ENCODE measurements at regions not wholly inside any gene's neighbourhood (a gene's known extent, or its start where the extent isn't known, plus 50 kb on each side); places are given as distances from the start of the nearest gene placed in this dataset.

DNA sequence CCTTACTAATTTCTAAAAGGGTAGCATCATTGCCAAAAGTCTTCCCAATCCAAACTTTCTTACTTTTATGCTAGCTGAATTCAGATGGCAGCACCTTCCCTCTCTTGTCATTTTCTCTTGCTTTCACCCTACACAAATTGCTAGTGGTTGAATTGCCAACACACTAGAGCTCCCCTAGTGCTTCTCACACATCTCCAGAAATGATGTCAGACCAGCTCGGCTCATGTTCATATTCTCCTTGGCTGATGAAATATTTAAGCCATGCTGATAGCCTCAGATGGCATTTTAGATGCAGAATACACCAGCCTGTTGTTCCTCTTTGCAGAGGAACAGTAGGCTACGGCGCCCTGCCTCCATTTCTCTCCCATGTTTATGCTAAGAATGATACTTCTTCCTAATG, 256.9 kb downstream of the PTBP2 start:
- Histone ChIP-seq H3K27me3 (no peaks in the 10 kb centered on the region), H3K4me1 (no peaks in the 10 kb centered on the region), H3K27ac (no peak overlapping the region), H3K4me3 (replicated peaks in 1 of 3) (no peak overlapping the region), H3K9me3 (no peaks in the 10 kb centered on the region), H3K36me3 (no peaks in the 10 kb centered on the region)
- WGBS, 2 donors: 90 to 92% methylated on average over 3 of the region's 3 CpGs
- no peak for TF ChIP-seq POLR2A (IDR thresholded peaks at IDR 0.05)
- TF ChIP-seq, protein P1, sequence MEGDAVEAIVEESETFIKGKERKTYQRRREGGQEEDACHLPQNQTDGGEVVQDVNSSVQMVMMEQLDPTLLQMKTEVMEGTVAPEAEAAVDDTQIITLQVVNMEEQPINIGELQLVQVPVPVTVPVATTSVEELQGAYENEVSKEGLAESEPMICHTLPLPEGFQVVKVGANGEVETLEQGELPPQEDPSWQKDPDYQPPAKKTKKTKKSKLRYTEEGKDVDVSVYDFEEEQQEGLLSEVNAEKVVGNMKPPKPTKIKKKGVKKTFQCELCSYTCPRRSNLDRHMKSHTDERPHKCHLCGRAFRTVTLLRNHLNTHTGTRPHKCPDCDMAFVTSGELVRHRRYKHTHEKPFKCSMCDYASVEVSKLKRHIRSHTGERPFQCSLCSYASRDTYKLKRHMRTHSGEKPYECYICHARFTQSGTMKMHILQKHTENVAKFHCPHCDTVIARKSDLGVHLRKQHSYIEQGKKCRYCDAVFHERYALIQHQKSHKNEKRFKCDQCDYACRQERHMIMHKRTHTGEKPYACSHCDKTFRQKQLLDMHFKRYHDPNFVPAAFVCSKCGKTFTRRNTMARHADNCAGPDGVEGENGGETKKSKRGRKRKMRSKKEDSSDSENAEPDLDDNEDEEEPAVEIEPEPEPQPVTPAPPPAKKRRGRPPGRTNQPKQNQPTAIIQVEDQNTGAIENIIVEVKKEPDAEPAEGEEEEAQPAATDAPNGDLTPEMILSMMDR (IDR thresholded peaks at IDR 0.05): no peak
- no peak for DNase-seq
- intact Hi-C loops (cut with DNase I): no loop called here

DNA sequence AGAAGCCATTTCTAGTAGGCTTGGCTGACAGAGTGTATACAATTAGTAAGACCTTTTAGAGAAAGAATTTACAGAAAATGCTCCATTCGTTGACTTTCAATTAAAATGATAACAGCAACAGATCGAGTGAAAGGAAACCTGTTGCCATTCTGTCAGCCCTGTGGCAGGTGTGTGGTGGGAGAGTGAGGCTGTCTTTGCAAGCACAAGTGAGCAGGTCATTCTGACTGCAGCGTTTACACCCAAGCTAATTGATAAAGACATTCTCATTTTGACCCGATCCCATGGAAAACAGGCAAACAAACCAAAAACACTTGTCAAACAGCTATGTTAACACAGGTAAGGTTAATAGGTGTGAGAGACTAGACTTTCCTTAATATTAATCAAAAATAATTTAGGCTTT, 257.3 kb downstream of the PTBP2 start:
- no peak overlapping the region for H3K27ac ChIP-seq
- WGBS, 2 donors: 59 to 64% methylated on average over 4 of the region's 4 CpGs
- H3K9me3 ChIP-seq: no peaks in the 10 kb centered on the region
- no peak for DNase-seq
- H3K4me1 ChIP-seq: no peaks in the 10 kb centered on the region
- no peaks in the 10 kb centered on the region for H3K36me3 ChIP-seq
- H3K4me3 ChIP-seq (replicated peaks in 1 of 3): no peak overlapping the region
- intact Hi-C loops (cut with DNase I): no loop called here
- no peaks in the 10 kb centered on the region for H3K27me3 ChIP-seq
- TF ChIP-seq, protein P1 (IDR thresholded peaks at IDR 0.05): no peak
- no peak for TF ChIP-seq POLR2A (IDR thresholded peaks at IDR 0.05)

DNA sequence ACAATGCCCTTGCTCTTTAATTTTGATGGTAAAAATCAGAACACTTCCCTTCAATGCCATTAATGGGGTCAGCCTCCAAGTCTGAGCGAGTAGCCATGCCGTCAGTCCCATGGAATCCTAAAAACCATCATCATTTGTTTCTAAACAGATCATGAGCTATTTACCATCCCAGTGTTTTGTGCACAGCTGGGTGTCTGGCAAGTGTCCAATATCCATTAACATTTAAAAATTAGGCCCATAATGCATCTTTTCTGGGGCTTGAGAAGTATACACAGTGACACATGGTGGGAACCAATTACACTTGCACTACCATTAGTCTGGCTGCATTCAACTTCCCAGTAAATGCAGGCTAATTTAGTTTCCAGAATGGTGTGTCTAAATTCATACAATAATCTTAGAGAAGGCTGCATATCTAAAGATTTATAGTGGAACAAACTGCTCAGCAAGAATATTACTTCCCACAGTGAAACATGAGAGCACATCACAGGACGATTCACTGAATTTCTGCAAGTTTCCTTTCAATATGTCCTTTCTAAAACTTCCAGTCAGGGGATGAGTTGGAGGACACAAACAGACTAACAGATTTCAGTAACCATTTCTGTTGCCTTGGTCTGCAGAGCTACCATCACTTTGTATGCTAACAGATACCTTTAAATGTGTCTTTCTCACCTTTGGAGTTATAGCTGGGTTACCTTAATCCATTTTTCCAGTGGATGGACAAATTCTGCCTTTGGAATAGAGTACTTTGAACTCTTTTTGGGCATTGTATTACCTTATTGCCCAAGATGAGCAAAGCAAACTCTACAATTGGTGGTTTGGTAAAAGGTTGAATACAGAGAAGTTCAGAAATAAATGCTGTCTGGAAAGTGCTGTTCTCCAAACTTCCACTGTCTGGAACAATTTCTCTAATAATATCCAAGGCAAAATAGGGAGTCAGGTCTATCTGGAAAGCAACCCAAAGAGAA, 258.0 kb downstream of the PTBP2 start:
- no peak for DNase-seq
- H3K4me3 ChIP-seq (replicated peaks in 1 of 3): no peak overlapping the region
- no peaks in the 10 kb centered on the region for H3K36me3 ChIP-seq
- H3K9me3 ChIP-seq: no peaks in the 10 kb centered on the region
- no peak for TF ChIP-seq POLR2A (IDR thresholded peaks at IDR 0.05)
- TF ChIP-seq, protein P1 (IDR thresholded peaks at IDR 0.05): no peak
- H3K4me1 ChIP-seq: no peaks in the 10 kb centered on the region
- intact Hi-C loops (cut with DNase I): no loop called here
- 83 to 89% methylated on average over 3 of the region's 3 CpGs for WGBS, 2 donors
- H3K27me3 ChIP-seq: no peaks in the 10 kb centered on the region
- no peak overlapping the region for H3K27ac ChIP-seq

DNA sequence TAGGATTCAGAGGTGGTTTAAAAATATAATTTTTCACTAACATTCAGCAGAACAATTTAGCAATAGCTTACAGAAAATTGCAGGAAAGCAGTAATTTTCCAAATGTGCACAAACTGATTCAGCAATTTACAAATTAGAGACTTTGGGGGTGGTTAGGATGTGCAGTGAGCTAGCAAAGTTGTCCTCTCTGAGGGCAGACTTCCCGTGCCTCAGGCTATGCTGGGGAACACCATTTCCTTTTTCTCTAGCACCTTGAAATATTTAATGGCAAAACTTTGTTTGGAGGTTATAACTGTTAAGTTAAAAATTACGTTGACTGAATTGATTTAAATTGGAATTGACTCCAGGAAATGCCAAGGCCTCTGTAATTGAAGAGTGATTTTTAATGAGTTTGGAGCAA, 258.9 kb downstream of the PTBP2 start:
- no peaks in the 10 kb centered on the region for H3K9me3 ChIP-seq
- H3K4me1 ChIP-seq: no peaks in the 10 kb centered on the region
- no peak for DNase-seq
- H3K27ac ChIP-seq: no peak overlapping the region
- 68% methylated on average over 2 of the region's 2 CpGs for WGBS, 2 donors
- intact Hi-C loops (cut with DNase I): no loop called here
- H3K4me3 ChIP-seq (replicated peaks in 1 of 3): no peak overlapping the region
- TF ChIP-seq, protein P1 (IDR thresholded peaks at IDR 0.05): no peak
- no peak for TF ChIP-seq POLR2A (IDR thresholded peaks at IDR 0.05)
- H3K27me3 ChIP-seq: no peaks in the 10 kb centered on the region
- no peaks in the 10 kb centered on the region for H3K36me3 ChIP-seq

DNA sequence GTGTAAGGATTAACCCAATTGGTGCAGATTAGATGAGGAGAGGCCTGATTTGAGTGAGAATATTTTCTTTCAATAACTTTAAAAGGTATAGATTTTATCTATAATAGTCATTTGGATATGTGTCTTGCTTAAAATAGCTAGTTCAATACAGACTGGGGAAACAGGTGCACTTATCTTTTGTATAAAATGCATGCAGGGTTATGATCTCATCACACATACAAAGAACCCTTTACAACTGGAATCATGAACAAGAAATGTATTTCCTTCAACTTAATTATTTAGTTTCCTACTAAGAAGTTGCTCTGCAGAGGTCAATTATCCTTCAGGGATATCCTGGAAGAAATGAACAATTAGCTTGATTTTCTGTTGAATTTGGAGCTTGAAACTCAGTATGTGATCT, 259.6 kb downstream of the PTBP2 start:
- TF ChIP-seq, protein P1 (IDR thresholded peaks at IDR 0.05): no peak
- TF ChIP-seq POLR2A (IDR thresholded peaks at IDR 0.05): no peak
- no peaks in the 10 kb centered on the region for H3K4me1 ChIP-seq
- intact Hi-C loops (cut with DNase I): no loop called here

More for the DNA sequence above, 259.6 kb downstream of the PTBP2 start:
- Histone ChIP-seq H3K27me3 (no peaks in the 10 kb centered on the region), H3K36me3 (no peaks in the 10 kb centered on the region), H3K4me3 (replicated peaks in 1 of 3) (no peak overlapping the region), H3K9me3 (no peaks in the 10 kb centered on the region), H3K27ac (no peak overlapping the region)
- no peak for DNase-seq
